Gastrocnemius medialis (tissue), 4 donors: ENCODE measurements at regions not wholly inside any gene's neighbourhood (a gene's known extent, or its start where the extent isn't known, plus 50 kb on each side); places are given as distances from the start of the nearest gene placed in this dataset.
"Not testable (repeated sequence)": the region's sequence is repeated elsewhere in the genome, so short reads cannot be mapped to it uniquely, and the experiment has no call there.

Experiments
- POLR2A ChIP-seq, 2 donors: fragments of 450-650 bp; IDR thresholded peaks; one replicate each; pipeline ENCODE4 v1.6.1; 2017; ENCODE audit warnings: antibody characterized with exemption in 2 of 2, mild to moderate bottlenecking in 2 of 2, moderate library complexity in 2 of 2
- TF ChIP-seq, protein P1 (sequence below), 5 experiments: fragments of 450-650 bp in 3 of 5; fragments of 200-600 bp in 2 of 5; sonication (generic) in 2 of 5; IDR thresholded peaks in 4 of 5; conservative IDR thresholded peaks in 1 of 5; 1 replicate in 4 of 5; 2 replicates in 1 of 5; pipeline ENCODE4 v1.5.1; 2016 to 2019; ENCODE audit warnings: antibody characterized with exemption in 5 of 5, mild to moderate bottlenecking in 3 of 5, moderate library complexity in 3 of 5

DNA sequence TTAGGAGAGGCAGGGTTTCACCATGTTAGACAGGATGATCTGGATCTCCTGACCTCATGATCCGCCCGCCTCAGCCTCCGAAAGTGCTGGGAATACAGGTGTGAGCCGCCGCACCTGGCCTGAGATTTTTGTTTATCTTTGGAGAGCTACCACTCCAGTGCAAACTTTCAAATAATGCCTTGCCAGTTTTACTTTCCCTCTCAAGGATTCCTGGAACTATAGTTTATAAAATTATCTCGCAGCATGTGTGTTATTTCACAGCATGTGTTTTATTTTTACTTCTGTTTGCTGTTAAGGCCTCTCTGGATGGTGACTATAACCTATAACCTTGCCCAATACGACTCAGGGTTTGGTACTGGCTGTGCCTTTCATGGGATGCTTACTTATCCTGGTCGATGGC lies 458.0 kb upstream of the NDN start:
- TF ChIP-seq, protein P1, sequence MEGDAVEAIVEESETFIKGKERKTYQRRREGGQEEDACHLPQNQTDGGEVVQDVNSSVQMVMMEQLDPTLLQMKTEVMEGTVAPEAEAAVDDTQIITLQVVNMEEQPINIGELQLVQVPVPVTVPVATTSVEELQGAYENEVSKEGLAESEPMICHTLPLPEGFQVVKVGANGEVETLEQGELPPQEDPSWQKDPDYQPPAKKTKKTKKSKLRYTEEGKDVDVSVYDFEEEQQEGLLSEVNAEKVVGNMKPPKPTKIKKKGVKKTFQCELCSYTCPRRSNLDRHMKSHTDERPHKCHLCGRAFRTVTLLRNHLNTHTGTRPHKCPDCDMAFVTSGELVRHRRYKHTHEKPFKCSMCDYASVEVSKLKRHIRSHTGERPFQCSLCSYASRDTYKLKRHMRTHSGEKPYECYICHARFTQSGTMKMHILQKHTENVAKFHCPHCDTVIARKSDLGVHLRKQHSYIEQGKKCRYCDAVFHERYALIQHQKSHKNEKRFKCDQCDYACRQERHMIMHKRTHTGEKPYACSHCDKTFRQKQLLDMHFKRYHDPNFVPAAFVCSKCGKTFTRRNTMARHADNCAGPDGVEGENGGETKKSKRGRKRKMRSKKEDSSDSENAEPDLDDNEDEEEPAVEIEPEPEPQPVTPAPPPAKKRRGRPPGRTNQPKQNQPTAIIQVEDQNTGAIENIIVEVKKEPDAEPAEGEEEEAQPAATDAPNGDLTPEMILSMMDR (IDR thresholded peaks at IDR 0.05 in 4 of 5, conservative IDR thresholded peaks at IDR 0.05 in 1 of 5) = not testable (repeated sequence)
- TF ChIP-seq POLR2A (IDR thresholded peaks at IDR 0.05) = not testable (repeated sequence)
